A673 (cell line): ENCODE measurements at regions not wholly inside any gene's neighbourhood (a gene's known extent, or its start where the extent isn't known, plus 50 kb on each side); places are given as distances from the start of the nearest gene placed in this dataset.
A peak's percentile ranks its signal among the peaks of the same experiment; 100 is the strongest.

ENCODE experiments used
- BruUV-seq: library from RNA; stranded (reverse); fragments of 400-500 nt; replicated peaks from 2 replicates; lab custom pipeline; 2021; lab: Mats Ljungman, UMichigan
- CTCF ChIA-PET: fragments of 300-600 bp; sonication (Branson Sonifier 250); formaldehyde crosslinking; loops from one replicate; lab custom pipeline; 2022; ENCODE audit warnings: antibody characterized with exemption; lab: Charles Lee
- POLR2A ChIA-PET: fragments of 300-600 bp; sonication (Branson Sonifier 250); formaldehyde crosslinking; loops from one replicate; lab custom pipeline; 2022; ENCODE audit warnings: antibody characterized with exemption; ENCODE audit not compliant: low non-redundant PET; lab: Charles Lee
- DNase-seq: peaks from one replicate; pipeline ENCODE4 v3.0.0-alpha.2; 2015; ENCODE audit warnings: low spot score
- H3K27ac ChIP-seq: fragments of 200-600 bp; sonication (generic); 2 replicates; pipeline ENCODE4 v1.5.1; 2016; ENCODE audit warnings: mixed run types, low read depth, mild to moderate bottlenecking, mixed read lengths, antibody characterized with exemption, low read length; ENCODE audit not compliant: poor library complexity, severe bottlenecking
- H3K27me3 ChIP-seq: fragments of 200-600 bp; sonication (generic); replicated peaks from 2 replicates; pipeline ENCODE4 v1.6.1; 2017; ENCODE audit warnings: mixed run types, low read depth, mild to moderate bottlenecking, mixed read lengths, antibody characterized with exemption, low read length; ENCODE audit not compliant: insufficient read depth, poor library complexity
- H3K36me3 ChIP-seq: fragments of 200-600 bp; sonication (generic); 2 replicates; pipeline ENCODE4 v1.6.1; 2016; ENCODE audit warnings: mixed run types, mild to moderate bottlenecking, mixed read lengths, antibody characterized with exemption, low read length; ENCODE audit not compliant: insufficient read depth, poor library complexity, severe bottlenecking
- H3K4me1 ChIP-seq: fragments of 200-600 bp; sonication (generic); 2 replicates; pipeline ENCODE4 v1.6.1; 2017; ENCODE audit warnings: mixed run types, mild to moderate bottlenecking, mixed read lengths, antibody characterized with exemption, low read length; ENCODE audit not compliant: insufficient read depth, poor library complexity, severe bottlenecking
- H3K4me3 ChIP-seq: fragments of 200-600 bp; sonication (generic); 2 replicates; pipeline ENCODE4 v1.5.1; 2016; ENCODE audit warnings: low read depth, mixed run types, mild to moderate bottlenecking, mixed read lengths, low read length; ENCODE audit not compliant: poor library complexity, severe bottlenecking
- H3K9me3 ChIP-seq: fragments of 200-600 bp; sonication (generic); 2 replicates; pipeline ENCODE4 v1.6.1; 2016; ENCODE audit warnings: mixed run types, low read depth, mild to moderate bottlenecking, mixed read lengths, antibody characterized with exemption, low read length; ENCODE audit not compliant: poor library complexity, severe bottlenecking
- CTCF ChIP-seq: fragments of 300-800, 200-600 bp; sonication (generic); conservative IDR thresholded peaks from 2 replicates; pipeline ENCODE4 v1.5.1; 2017; ENCODE audit warnings: low read depth, mild to moderate bottlenecking, antibody characterized with exemption, low read length, moderate library complexity, mixed read lengths
- EZH2 ChIP-seq: fragments of 200-600 bp; sonication (generic); IDR thresholded peaks from 2 replicates; pipeline ENCODE4 v1.6.1; 2017; ENCODE audit warnings: borderline replicate concordance, low read depth, mild to moderate bottlenecking, mixed read lengths, antibody characterized with exemption, low read length; ENCODE audit not compliant: poor library complexity, severe bottlenecking
- intact Hi-C: fragments of 100-400 bp; cut with micrococcal nuclease; formaldehyde crosslinking; loops from one replicate; pipeline ENCODE4 v1.10.0; 2022; ENCODE audit not compliant: unreplicated experiment

- CTCF ChIA-PET = interaction anchor here (0.6 kb wide), 1 partner anchor 309 kb away, joined by 3 read pairs; no protein-coding TSS in a partner anchor
- no peak overlapping the region for H3K4me3 ChIP-seq
- intact Hi-C loops = no loop called here
These were observed 106.3 kb upstream of the SSBP2 start for GRCh38 chr5:81856948-81857928.

DNA sequence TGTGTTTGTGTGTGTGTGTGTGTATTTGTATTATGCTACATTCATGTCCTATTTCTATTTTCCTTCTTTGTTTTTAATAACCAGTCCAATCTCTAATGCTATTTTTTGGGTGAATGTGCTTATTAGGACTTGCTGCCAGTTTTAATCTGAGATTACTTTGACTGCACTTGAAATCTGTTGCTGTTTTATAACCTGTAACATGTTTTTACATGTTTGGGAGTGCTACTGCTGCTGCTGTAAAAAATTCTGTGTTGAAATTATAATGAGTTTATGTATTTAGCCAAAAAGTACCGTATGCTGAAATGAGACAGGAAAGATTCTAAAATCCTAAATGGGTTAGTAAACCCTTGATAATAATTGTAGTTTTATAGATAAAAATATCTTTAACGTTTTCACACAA is 104.7 kb upstream of the SSBP2 start:
- no TSS peak for BruUV-seq
- ChIA-PET CTCF (no interaction called here), POLR2A (no interaction called here)
- no peaks in the 10 kb centered on the region for H3K9me3 ChIP-seq
- H3K36me3 ChIP-seq = no peaks in the 10 kb centered on the region
- no peaks in the 10 kb centered on the region for H3K27me3 ChIP-seq
- no peak overlapping the region for H3K27ac ChIP-seq
- peaks cover 42% of the 10 kb centered on the region for H3K4me1 ChIP-seq
- TF ChIP-seq EZH2 = no peak
- no peak for TF ChIP-seq CTCF
- intact Hi-C loops = no loop called here
- no peak for DNase-seq
- H3K4me3 ChIP-seq = no peak overlapping the region

More at GRCh38 chr5:81856948-81857928, 106.3 kb upstream of the SSBP2 start:
- no peak overlapping the region for H3K27ac ChIP-seq
- no peaks in the 10 kb centered on the region for H3K27me3 ChIP-seq
- DNase-seq = peak; percentile 40
- no peaks in the 10 kb centered on the region for H3K9me3 ChIP-seq
- BruUV-seq = no TSS peak
- no peak for TF ChIP-seq EZH2
- TF ChIP-seq CTCF = peak; percentile 66
- no peaks in the 10 kb centered on the region for H3K36me3 ChIP-seq
- POLR2A ChIA-PET = interaction anchor here (0.5 to 0.6 kb wide), 2 partner anchors 106 to 990 kb away, joined by 3 to 5 read pairs; partner anchors contain the start of gene SSBP2
- H3K4me1 ChIP-seq = peaks cover 34% of the 10 kb centered on the region

DNA sequence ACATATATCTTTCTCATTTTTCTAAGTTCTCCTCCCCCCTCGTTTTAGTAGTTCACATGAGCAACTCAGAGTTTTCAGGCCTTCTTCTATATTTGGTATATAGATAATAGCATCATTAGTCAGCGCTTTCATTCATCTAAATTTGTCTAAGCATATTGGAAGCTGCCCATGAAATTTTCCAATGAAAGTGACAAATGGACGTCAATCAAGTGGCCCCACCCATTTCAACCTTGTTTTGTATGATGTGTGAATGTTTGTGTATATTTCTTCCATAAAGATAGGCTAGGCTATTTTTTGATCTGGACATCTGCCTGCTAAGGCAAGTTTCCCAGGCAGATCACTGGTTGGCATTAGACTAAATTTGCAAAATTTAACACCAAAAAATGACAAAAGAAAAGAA is 104.0 kb upstream of the SSBP2 start:
- DNase-seq = peak; percentile 19
- ChIA-PET POLR2A (no interaction called here), CTCF (no interaction called here)
- no peaks in the 10 kb centered on the region for H3K27me3 ChIP-seq
- H3K4me1 ChIP-seq = peaks cover 48% of the 10 kb centered on the region
- no peak overlapping the region for H3K27ac ChIP-seq
- intact Hi-C loops = loop anchor here (5.0 kb wide), 2 partner anchors 117 to 372 kb away; partner anchors contain the start of gene ATG10
- H3K36me3 ChIP-seq = no peaks in the 10 kb centered on the region
- no peak for TF ChIP-seq CTCF
- no peak for TF ChIP-seq EZH2
- H3K9me3 ChIP-seq = no peaks in the 10 kb centered on the region
- no peak overlapping the region for H3K4me3 ChIP-seq
- no TSS peak for BruUV-seq
